ENCODE measurements at regions not wholly inside any gene's neighbourhood (a gene's known extent, or its start where the extent isn't known, plus 50 kb on each side); places are given as distances from the start of the nearest gene placed in this dataset.

DNA sequence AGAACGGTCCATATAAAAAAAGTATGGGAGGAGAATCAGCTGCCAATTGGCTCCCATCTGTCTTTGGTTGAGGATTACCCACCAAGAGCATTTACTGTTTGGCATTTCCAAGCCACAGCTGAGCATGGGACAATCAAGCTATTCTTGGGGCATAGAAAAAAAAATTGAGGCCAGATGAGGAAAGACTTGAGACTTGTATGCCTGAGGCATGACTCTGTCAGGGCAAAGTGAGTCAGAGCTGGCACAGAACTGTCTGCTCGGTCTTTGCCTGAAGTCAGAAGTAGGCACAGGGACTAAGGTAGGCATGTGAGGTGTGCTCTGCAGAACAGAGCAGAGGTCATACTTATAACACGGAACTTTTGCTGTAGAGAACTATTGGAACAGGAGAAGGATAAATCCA, 126.5 kb upstream of the CHRM2 start:
- no peak for TF ChIP-seq CTCF (IDR thresholded peaks at IDR 0.05)
- TF ChIP-seq POLR2AphosphoS5 (IDR thresholded peaks at IDR 0.05; ENCODE audit: low read depth, low read length) = no peak
- TF ChIP-seq SIN3A (IDR thresholded peaks at IDR 0.05; ENCODE audit: borderline replicate concordance, insufficient read depth, low read depth, low read length) = no peak
- no peak for TF ChIP-seq TCF7L2 (IDR thresholded peaks at IDR 0.05; ENCODE audit: low read depth, low read length)

Data from Panc1 (cell line).